ENCODE measurements at regions not wholly inside any gene's neighbourhood (a gene's known extent, or its start where the extent isn't known, plus 50 kb on each side); places are given as distances from the start of the nearest gene placed in this dataset.

GRCh38 chr6:94462231-94462630 is 1042.9 kb upstream of the EPHA7 start:
- H3K9me3 ChIP-seq, result no peaks in the 10 kb centered on the region
- no peak for TF ChIP-seq CTCF (IDR thresholded peaks at IDR 0.05)
- H3K4me1 ChIP-seq, result no peaks in the 10 kb centered on the region
- no peak for DNase-seq
- intact Hi-C loops (cut with DNase I), result no loop called here
- no peak overlapping the region for H3K4me3 ChIP-seq
- peak; percentile 23 to 51 for ATAC-seq
- H3K36me3 ChIP-seq, result no peaks in the 10 kb centered on the region
- H3K27me3 ChIP-seq (ENCODE audit: low read depth), result no peaks in the 10 kb centered on the region
- no peak overlapping the region for H3K27ac ChIP-seq

- Histone ChIP-seq H3K27ac (no peak overlapping the region), H3K27me3 (ENCODE audit: low read depth) (no peaks in the 10 kb centered on the region), H3K9me3 (no peaks in the 10 kb centered on the region), H3K4me1 (no peaks in the 10 kb centered on the region), H3K36me3 (no peaks in the 10 kb centered on the region), H3K4me3 (no peak overlapping the region)
- no peak for TF ChIP-seq CTCF (IDR thresholded peaks at IDR 0.05)
- intact Hi-C loops (cut with DNase I), result no loop called here
- DNase-seq, result no peak
- no peak for ATAC-seq
Observed at GRCh38 chr6:94456266-94456665, 1036.9 kb upstream of the EPHA7 start.

DNA sequence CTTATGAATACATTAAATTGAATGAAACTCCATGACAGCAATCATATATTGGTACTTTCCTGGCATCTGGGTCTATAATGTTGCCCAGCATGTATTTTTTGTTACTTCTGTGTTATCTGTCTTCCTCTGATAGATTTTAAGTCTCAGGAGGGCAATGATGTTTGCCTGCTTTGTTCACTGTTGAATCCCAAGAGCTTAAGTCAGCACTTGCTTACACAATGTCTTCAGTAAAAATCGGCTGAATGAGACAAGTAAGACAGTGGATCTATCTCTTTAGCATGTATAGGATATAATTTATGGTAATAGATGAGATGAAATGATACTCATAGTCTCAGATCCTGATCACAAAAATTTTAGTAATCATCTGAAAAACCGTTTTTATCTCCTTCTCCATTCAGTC is 1034.9 kb upstream of the EPHA7 start:
- Histone ChIP-seq H3K36me3 (no peaks in the 10 kb centered on the region), H3K9me3 (no peaks in the 10 kb centered on the region), H3K27ac (no peak overlapping the region), H3K27me3 (ENCODE audit: low read depth) (no peaks in the 10 kb centered on the region), H3K4me1 (no peaks in the 10 kb centered on the region), H3K4me3 (no peak overlapping the region)
- no peak for TF ChIP-seq CTCF (IDR thresholded peaks at IDR 0.05)
- intact Hi-C loops (cut with DNase I), result no loop called here
- ATAC-seq (no peak), DNase-seq (no peak)

DNA sequence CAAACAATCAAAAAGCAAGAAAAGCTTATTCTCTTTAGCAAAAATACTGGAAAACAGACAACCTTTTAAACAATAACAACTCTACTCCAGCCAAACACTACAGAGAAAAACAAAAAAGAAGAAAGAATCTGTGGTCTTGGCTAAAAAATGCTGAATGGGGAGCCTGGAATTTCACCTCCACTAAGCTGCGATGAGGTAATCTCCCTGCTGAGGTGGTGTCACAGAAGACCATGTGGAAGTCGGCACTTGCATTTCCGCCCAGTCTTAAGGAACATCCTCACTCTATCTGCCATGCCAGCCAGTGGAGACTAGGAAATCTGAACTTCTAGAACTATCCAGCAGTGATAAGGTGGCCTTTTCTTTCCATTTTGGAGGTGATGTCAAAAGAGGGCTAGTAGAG is 1026.8 kb upstream of the EPHA7 start:
- H3K9me3 ChIP-seq, result no peaks in the 10 kb centered on the region
- intact Hi-C loops (cut with DNase I), result no loop called here
- no peak for DNase-seq

GRCh38 chr6:94443701-94444100 is 1024.3 kb upstream of the EPHA7 start:
- no peak for TF ChIP-seq CTCF (IDR thresholded peaks at IDR 0.05)
- intact Hi-C loops (cut with DNase I), result no loop called here
- Histone ChIP-seq H3K4me3 (no peak overlapping the region), H3K9me3 (no peaks in the 10 kb centered on the region), H3K36me3 (no peaks in the 10 kb centered on the region), H3K4me1 (no peaks in the 10 kb centered on the region), H3K27ac (no peak overlapping the region), H3K27me3 (ENCODE audit: low read depth) (no peaks in the 10 kb centered on the region)
- no peak for DNase-seq
- no peak for ATAC-seq

More for the DNA sequence above, 1026.8 kb upstream of the EPHA7 start:
- Histone ChIP-seq H3K36me3 (no peaks in the 10 kb centered on the region), H3K4me1 (no peaks in the 10 kb centered on the region), H3K4me3 (no peak overlapping the region), H3K27me3 (ENCODE audit: low read depth) (no peaks in the 10 kb centered on the region), H3K27ac (no peak overlapping the region)
- TF ChIP-seq CTCF (IDR thresholded peaks at IDR 0.05), result no peak
- no peak for ATAC-seq

- H3K27me3 ChIP-seq (ENCODE audit: low read depth), result no peaks in the 10 kb centered on the region
- H3K4me3 ChIP-seq, result no peak overlapping the region
- intact Hi-C loops (cut with DNase I), result no loop called here
- no peak for TF ChIP-seq CTCF (IDR thresholded peaks at IDR 0.05)
- H3K4me1 ChIP-seq, result no peaks in the 10 kb centered on the region
- no peaks in the 10 kb centered on the region for H3K9me3 ChIP-seq
- H3K27ac ChIP-seq, result no peak overlapping the region
- no peaks in the 10 kb centered on the region for H3K36me3 ChIP-seq
- no peak for ATAC-seq
- DNase-seq, result no peak
Observed at GRCh38 chr6:94424692-94425091, 1005.3 kb upstream of the EPHA7 start.
